BLaER1 (cell line): ENCODE measurements at regions not wholly inside any gene's neighbourhood (a gene's known extent, or its start where the extent isn't known, plus 50 kb on each side); places are given as distances from the start of the nearest gene placed in this dataset.
"Not testable (repeated sequence)": the region's sequence is repeated elsewhere in the genome, so short reads cannot be mapped to it uniquely, and the experiment has no call there.

ENCODE experiments used
- H3K27ac ChIP-seq: shearing (Covaris generic); formaldehyde crosslinking; 2 replicates; pipeline ENCODE4 v1.8.1; 2022
- H3K27me3 ChIP-seq: shearing (Covaris generic); formaldehyde crosslinking; 2 replicates; pipeline ENCODE4 v1.8.1; 2022
- H3K36me3 ChIP-seq: shearing (Covaris generic); formaldehyde crosslinking; 2 replicates; pipeline ENCODE4 v1.8.1; 2022
- H3K4me1 ChIP-seq: shearing (Covaris generic); formaldehyde crosslinking; 2 replicates; pipeline ENCODE4 v1.8.1; 2022
- H3K4me2 ChIP-seq: shearing (Covaris generic); formaldehyde crosslinking; 2 replicates; pipeline ENCODE4 v1.8.1; 2022
- H3K4me3 ChIP-seq: shearing (Covaris generic); formaldehyde crosslinking; 2 replicates; pipeline ENCODE4 v1.8.1; 2022
- H3K9ac ChIP-seq: shearing (Covaris generic); formaldehyde crosslinking; 2 replicates; pipeline ENCODE4 v1.8.1; 2022
- H3K9me3 ChIP-seq: shearing (Covaris generic); formaldehyde crosslinking; 2 replicates; pipeline ENCODE4 v1.8.1; 2022
- H4K20me1 ChIP-seq: shearing (Covaris generic); formaldehyde crosslinking; 2 replicates; pipeline ENCODE4 v1.8.1; 2022
- Cebpa-rat ChIP-seq: shearing (Covaris generic); IDR thresholded peaks from 2 replicates; pipeline ENCODE4 v1.8.1; 2022

- Histone ChIP-seq H3K4me2 (no peak overlapping the region), H3K4me3 (no peak overlapping the region), H3K4me1 (no peaks in the 10 kb centered on the region), H3K9ac (no peak overlapping the region), H3K36me3 (no peaks in the 10 kb centered on the region), H3K27me3 (no peaks in the 10 kb centered on the region), H3K9me3 (no peaks in the 10 kb centered on the region), H3K27ac (no peak overlapping the region), H4K20me1 (no peaks in the 10 kb centered on the region)
- no peak for TF ChIP-seq Cebpa-rat
Observed at GRCh38 chr4:32930700-32931099, 2210.5 kb downstream of the PCDH7 start.

DNA sequence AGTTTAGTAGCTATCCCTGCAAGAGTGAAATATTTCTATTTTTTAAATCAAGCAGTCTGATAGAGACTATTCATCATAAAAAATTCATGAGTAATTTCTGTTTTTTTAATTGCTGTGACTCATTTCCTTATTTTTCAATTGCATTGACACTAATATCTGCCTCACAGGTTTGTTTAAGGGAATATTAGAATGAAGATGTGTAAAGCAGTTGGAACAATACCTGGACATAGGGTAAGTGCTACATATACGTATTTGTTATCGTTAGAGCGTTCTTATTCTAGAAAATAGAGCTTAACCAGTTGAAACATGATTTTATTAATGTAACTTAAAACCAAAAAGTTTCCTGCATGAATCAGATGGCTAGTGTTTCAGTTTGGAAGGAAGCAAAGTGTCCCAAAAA is 2211.3 kb downstream of the PCDH7 start:
- H3K4me1 ChIP-seq, result no peaks in the 10 kb centered on the region
- no peaks in the 10 kb centered on the region for H3K36me3 ChIP-seq
- H3K9me3 ChIP-seq, result no peaks in the 10 kb centered on the region
- H3K27me3 ChIP-seq, result no peaks in the 10 kb centered on the region
- no peak for TF ChIP-seq Cebpa-rat
- H3K4me3 ChIP-seq, result no peak overlapping the region
- no peak overlapping the region for H3K9ac ChIP-seq
- no peak overlapping the region for H3K4me2 ChIP-seq
- H3K27ac ChIP-seq, result no peak overlapping the region
- H4K20me1 ChIP-seq, result no peaks in the 10 kb centered on the region

DNA sequence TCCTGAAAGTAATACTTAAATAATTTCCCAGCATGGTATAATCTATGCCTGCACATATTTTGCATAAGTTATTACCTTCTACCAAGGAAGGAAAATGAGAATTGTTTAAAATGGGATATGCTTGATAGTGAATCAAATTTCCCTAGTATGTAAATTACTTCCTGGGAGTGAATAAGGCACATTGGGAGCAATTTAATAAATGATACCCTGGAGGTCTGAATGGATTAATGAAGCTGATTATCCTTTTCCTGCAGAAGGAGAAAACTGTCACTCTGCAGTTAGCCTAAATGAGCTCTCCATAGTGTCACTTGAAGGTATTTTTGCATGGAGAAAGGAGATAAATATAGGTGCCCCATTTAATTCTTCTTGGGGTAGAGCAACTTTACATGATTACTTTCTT is 2212.0 kb downstream of the PCDH7 start:
- no peak for TF ChIP-seq Cebpa-rat
- no peaks in the 10 kb centered on the region for H3K4me1 ChIP-seq
- no peak overlapping the region for H3K4me2 ChIP-seq
- no peak overlapping the region for H3K4me3 ChIP-seq
- H4K20me1 ChIP-seq, result no peaks in the 10 kb centered on the region
- no peaks in the 10 kb centered on the region for H3K9me3 ChIP-seq
- no peak overlapping the region for H3K27ac ChIP-seq
- no peaks in the 10 kb centered on the region for H3K36me3 ChIP-seq
- H3K9ac ChIP-seq, result no peak overlapping the region
- H3K27me3 ChIP-seq, result no peaks in the 10 kb centered on the region

- not testable (repeated sequence) for H3K4me1 ChIP-seq, H3K9me3 ChIP-seq, H3K27ac ChIP-seq, H3K4me3 ChIP-seq, H4K20me1 ChIP-seq, H3K36me3 ChIP-seq, H3K4me2 ChIP-seq, H3K9ac ChIP-seq, H3K27me3 ChIP-seq
Observed at GRCh38 chr4:32939222-32939621, 2219.1 kb downstream of the PCDH7 start.

DNA sequence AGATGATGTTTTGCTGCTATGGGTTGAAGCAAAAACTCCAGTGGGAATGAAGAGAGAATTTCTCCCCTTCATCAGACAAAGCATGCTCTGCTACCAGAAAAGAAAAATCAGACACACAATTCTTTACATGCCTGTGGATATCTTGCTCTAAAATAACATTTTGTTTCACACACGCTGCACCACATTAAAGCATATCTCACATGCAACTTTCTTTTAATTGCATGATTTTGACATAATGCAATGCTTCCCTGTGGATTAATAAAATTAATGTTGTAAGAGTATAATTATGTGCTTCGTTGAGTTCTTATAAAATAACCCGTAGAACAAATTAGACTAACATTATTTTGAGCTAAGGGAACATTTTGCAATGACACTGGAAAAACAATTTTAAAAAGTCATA is 2230.7 kb downstream of the PCDH7 start:
- Histone ChIP-seq H3K4me1 (no peaks in the 10 kb centered on the region), H3K36me3 (no peaks in the 10 kb centered on the region), H3K4me2 (no peak overlapping the region), H3K9ac (no peak overlapping the region), H3K4me3 (no peak overlapping the region), H3K9me3 (no peaks in the 10 kb centered on the region), H3K27ac (no peak overlapping the region), H4K20me1 (no peaks in the 10 kb centered on the region), H3K27me3 (no peaks in the 10 kb centered on the region)
- no peak for TF ChIP-seq Cebpa-rat

DNA sequence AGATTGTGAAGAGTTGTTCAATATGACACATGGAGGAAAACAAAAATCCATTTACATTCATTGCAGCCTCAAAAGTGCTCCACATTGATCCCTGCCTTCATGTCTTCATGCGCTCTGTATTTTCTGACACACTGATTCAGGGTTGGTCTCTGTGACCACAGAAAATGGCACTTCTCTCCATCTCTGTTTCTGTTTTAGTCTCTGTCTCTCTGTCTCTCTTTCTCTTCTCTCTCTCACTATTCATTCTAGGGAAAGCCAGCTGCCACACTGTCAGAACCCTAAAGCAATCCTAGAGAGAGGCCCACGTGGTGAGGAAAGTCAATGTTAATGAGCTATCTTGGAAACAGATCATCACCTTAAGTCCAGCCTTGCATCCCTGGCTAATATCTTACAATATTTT is 2238.4 kb downstream of the PCDH7 start:
- H3K27ac ChIP-seq, result no peak overlapping the region
- no peaks in the 10 kb centered on the region for H4K20me1 ChIP-seq
- no peak overlapping the region for H3K4me3 ChIP-seq
- no peaks in the 10 kb centered on the region for H3K36me3 ChIP-seq
- H3K27me3 ChIP-seq, result no peaks in the 10 kb centered on the region
- H3K4me1 ChIP-seq, result no peaks in the 10 kb centered on the region
- TF ChIP-seq Cebpa-rat, result no peak
- no peak overlapping the region for H3K4me2 ChIP-seq
- no peaks in the 10 kb centered on the region for H3K9me3 ChIP-seq
- H3K9ac ChIP-seq, result no peak overlapping the region

DNA sequence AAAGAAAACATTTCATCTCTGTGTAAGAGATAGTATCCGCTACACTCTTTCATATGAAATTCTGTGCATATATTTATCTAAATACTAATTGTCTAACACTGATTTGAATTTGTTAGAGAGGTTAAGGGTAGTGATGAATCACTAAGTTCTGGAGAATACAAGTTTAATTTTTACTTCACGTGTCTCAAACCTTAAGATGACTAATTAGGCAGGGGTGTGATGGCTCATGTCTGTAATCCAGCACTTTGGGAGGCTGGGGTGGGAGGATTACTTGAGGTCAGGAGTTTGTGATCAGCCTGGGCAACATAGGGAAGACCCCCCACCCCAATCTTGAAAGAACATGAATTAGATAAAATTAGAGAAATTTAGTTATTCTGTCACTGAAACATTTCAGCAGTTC is 2241.9 kb downstream of the PCDH7 start:
- H3K9me3 ChIP-seq, result no peaks in the 10 kb centered on the region
- no peak overlapping the region for H3K4me3 ChIP-seq
- no peak overlapping the region for H3K4me2 ChIP-seq
- H3K36me3 ChIP-seq, result no peaks in the 10 kb centered on the region
- no peaks in the 10 kb centered on the region for H4K20me1 ChIP-seq
- no peaks in the 10 kb centered on the region for H3K4me1 ChIP-seq
- H3K27ac ChIP-seq, result no peak overlapping the region
- H3K9ac ChIP-seq, result no peak overlapping the region
- H3K27me3 ChIP-seq, result no peaks in the 10 kb centered on the region
- TF ChIP-seq Cebpa-rat, result no peak

GRCh38 chr4:32985256-32985655 is 2265.1 kb downstream of the PCDH7 start:
- TF ChIP-seq Cebpa-rat, result no peak
- Histone ChIP-seq H3K4me2 (no peak overlapping the region), H3K9me3 (no peaks in the 10 kb centered on the region), H4K20me1 (no peaks in the 10 kb centered on the region), H3K36me3 (no peaks in the 10 kb centered on the region), H3K4me3 (no peak overlapping the region), H3K27ac (no peak overlapping the region), H3K9ac (no peak overlapping the region), H3K27me3 (no peaks in the 10 kb centered on the region), H3K4me1 (no peaks in the 10 kb centered on the region)

- Histone ChIP-seq H3K27ac (no peak overlapping the region), H3K4me1 (no peaks in the 10 kb centered on the region), H3K27me3 (no peaks in the 10 kb centered on the region), H3K9me3 (no peaks in the 10 kb centered on the region), H3K36me3 (no peaks in the 10 kb centered on the region), H3K4me3 (no peak overlapping the region), H4K20me1 (no peaks in the 10 kb centered on the region), H3K9ac (no peak overlapping the region), H3K4me2 (no peak overlapping the region)
- no peak for TF ChIP-seq Cebpa-rat
Observed at GRCh38 chr4:32986236-32986635, 2266.1 kb downstream of the PCDH7 start.

GRCh38 chr4:32987111-32987510 is 2266.9 kb downstream of the PCDH7 start:
- Histone ChIP-seq H3K9ac (no peak overlapping the region), H3K9me3 (no peaks in the 10 kb centered on the region), H3K36me3 (no peaks in the 10 kb centered on the region), H4K20me1 (no peaks in the 10 kb centered on the region), H3K4me3 (no peak overlapping the region), H3K27ac (no peak overlapping the region), H3K4me2 (no peak overlapping the region), H3K27me3 (no peaks in the 10 kb centered on the region), H3K4me1 (no peaks in the 10 kb centered on the region)
- TF ChIP-seq Cebpa-rat, result no peak

DNA sequence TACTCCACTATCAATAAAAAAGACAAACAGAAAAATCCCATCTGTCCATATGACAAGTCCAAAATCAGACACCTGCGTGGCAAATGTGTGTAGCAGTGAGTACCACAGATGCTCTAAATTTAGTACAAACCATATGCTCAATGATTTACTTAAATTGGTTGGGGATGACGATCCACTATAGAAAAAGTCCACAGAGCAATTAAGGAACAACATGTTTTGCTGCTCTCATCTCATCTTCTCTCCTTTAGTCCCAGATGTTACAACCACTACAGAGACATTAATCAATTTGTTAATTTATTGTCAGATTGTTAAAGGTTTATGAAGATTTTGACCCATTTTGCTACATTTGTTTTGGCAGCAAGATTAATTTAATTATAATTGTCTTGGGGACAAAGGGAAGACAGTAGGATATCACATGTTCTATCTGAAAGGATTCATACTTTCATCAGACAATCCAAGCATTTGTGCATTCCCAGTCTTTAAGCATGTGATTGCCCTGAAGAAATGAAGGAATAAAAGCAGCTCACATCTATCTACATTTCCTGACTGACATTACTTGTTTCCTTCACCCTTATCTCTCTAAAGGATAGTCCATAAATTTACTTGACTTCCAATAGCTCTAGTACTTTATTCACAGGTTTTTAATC is 2268.1 kb downstream of the PCDH7 start:
- Histone ChIP-seq H3K4me3 (no peak overlapping the region), H3K9me3 (no peaks in the 10 kb centered on the region), H3K4me2 (no peak overlapping the region), H4K20me1 (no peaks in the 10 kb centered on the region), H3K9ac (no peak overlapping the region), H3K36me3 (no peaks in the 10 kb centered on the region), H3K27me3 (no peaks in the 10 kb centered on the region), H3K27ac (no peak overlapping the region), H3K4me1 (no peaks in the 10 kb centered on the region)
- TF ChIP-seq Cebpa-rat, result no peak
